Liver (tissue), 3 donors: ENCODE measurements at regions not wholly inside any gene's neighbourhood (a gene's known extent, or its start where the extent isn't known, plus 50 kb on each side); places are given as distances from the start of the nearest gene placed in this dataset.

Experiments used
- EGR1 ChIP-seq, 2 donors: IDR thresholded peaks; 2 replicates each; pipeline ENCODE4 v1.6.1; 2016 to 2018; ENCODE audit warnings: antibody characterized with exemption in 2 of 2, low read depth in 2 of 2
- FOXA1 ChIP-seq: IDR thresholded peaks from 2 replicates; pipeline ENCODE4 v1.6.1; 2016; ENCODE audit warnings: antibody characterized with exemption
- RAD21 ChIP-seq, 2 donors: IDR thresholded peaks; 2 replicates each; pipeline ENCODE4 v1.6.1; 2016; ENCODE audit warnings: antibody characterized with exemption in 2 of 2, mild to moderate bottlenecking in 2 of 2
- YY1 ChIP-seq: IDR thresholded peaks from 2 replicates; pipeline ENCODE4 v1.6.1; 2016; ENCODE audit warnings: antibody characterized with exemption, mild to moderate bottlenecking
- TF ChIP-seq, protein P1 (sequence below): IDR thresholded peaks from 2 replicates; pipeline ENCODE4 v1.6.1; 2016; ENCODE audit warnings: antibody characterized with exemption, mild to moderate bottlenecking
- TF ChIP-seq, protein P2 (sequence below): fragments of 150-350 bp; IDR thresholded peaks from 2 replicates; pipeline ENCODE4 v1.5.1; 2017; ENCODE audit warnings: improper control_type of control experiment, low read depth, low read length; ENCODE audit not compliant: missing input control
- TF ChIP-seq, protein P3 (sequence below): IDR thresholded peaks from 2 replicates; pipeline ENCODE4 v1.6.1; 2016; ENCODE audit warnings: antibody characterized with exemption
- donor health status: healthy.
- donor health status: healthy.

DNA sequence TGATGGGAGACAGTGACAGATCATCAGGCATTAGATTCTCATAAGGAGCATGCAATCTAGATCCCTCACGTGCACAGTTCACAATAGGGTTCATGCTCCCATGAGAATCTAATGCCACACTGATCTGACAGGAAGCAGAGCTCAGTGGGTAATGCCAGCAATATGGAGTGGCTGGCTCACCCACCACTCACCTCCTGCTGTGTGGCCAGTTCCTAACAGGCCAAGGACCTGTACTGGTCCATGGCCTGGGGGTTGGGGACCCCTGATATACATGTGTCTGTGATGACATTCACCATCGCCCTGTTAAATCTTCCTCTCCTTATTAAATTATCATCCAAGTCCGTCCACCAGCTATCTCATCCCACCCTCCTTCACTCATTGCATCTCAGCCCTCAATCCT is 118.4 kb downstream of the TEX36 start:
- TF ChIP-seq, protein P1, sequence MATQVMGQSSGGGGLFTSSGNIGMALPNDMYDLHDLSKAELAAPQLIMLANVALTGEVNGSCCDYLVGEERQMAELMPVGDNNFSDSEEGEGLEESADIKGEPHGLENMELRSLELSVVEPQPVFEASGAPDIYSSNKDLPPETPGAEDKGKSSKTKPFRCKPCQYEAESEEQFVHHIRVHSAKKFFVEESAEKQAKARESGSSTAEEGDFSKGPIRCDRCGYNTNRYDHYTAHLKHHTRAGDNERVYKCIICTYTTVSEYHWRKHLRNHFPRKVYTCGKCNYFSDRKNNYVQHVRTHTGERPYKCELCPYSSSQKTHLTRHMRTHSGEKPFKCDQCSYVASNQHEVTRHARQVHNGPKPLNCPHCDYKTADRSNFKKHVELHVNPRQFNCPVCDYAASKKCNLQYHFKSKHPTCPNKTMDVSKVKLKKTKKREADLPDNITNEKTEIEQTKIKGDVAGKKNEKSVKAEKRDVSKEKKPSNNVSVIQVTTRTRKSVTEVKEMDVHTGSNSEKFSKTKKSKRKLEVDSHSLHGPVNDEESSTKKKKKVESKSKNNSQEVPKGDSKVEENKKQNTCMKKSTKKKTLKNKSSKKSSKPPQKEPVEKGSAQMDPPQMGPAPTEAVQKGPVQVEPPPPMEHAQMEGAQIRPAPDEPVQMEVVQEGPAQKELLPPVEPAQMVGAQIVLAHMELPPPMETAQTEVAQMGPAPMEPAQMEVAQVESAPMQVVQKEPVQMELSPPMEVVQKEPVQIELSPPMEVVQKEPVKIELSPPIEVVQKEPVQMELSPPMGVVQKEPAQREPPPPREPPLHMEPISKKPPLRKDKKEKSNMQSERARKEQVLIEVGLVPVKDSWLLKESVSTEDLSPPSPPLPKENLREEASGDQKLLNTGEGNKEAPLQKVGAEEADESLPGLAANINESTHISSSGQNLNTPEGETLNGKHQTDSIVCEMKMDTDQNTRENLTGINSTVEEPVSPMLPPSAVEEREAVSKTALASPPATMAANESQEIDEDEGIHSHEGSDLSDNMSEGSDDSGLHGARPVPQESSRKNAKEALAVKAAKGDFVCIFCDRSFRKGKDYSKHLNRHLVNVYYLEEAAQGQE = no peak
- TF ChIP-seq, protein P2, sequence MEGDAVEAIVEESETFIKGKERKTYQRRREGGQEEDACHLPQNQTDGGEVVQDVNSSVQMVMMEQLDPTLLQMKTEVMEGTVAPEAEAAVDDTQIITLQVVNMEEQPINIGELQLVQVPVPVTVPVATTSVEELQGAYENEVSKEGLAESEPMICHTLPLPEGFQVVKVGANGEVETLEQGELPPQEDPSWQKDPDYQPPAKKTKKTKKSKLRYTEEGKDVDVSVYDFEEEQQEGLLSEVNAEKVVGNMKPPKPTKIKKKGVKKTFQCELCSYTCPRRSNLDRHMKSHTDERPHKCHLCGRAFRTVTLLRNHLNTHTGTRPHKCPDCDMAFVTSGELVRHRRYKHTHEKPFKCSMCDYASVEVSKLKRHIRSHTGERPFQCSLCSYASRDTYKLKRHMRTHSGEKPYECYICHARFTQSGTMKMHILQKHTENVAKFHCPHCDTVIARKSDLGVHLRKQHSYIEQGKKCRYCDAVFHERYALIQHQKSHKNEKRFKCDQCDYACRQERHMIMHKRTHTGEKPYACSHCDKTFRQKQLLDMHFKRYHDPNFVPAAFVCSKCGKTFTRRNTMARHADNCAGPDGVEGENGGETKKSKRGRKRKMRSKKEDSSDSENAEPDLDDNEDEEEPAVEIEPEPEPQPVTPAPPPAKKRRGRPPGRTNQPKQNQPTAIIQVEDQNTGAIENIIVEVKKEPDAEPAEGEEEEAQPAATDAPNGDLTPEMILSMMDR = no peak
- TF ChIP-seq YY1 (no peak), RAD21 (IDR thresholded peaks at IDR 0.05) (no peak), FOXA1 (no peak), EGR1 (IDR thresholded peaks at IDR 0.05; ENCODE audit: low read depth in 2 of 2) (no peak)
- TF ChIP-seq, protein P3, sequence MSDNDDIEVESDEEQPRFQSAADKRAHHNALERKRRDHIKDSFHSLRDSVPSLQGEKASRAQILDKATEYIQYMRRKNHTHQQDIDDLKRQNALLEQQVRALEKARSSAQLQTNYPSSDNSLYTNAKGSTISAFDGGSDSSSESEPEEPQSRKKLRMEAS = no peak
